ENCODE measurements at regions not wholly inside any gene's neighbourhood (a gene's known extent, or its start where the extent isn't known, plus 50 kb on each side); places are given as distances from the start of the nearest gene placed in this dataset.
"Not testable (repeated sequence)": the region's sequence is repeated elsewhere in the genome, so short reads cannot be mapped to it uniquely, and the experiment has no call there.

GRCh38 chr21:25531538-25532250, 75.6 kb downstream of the MRPL39 start:
- not testable (repeated sequence) for DNase-seq

- DNase-seq, result no peak
Measured at GRCh38 chr21:25528515-25528914, 78.8 kb downstream of the MRPL39 start.

- DNase-seq, result no peak
Measured at GRCh38 chr21:25518491-25518911, 88.8 kb downstream of the MRPL39 start.

GRCh38 chr21:25515484-25516405, 91.5 kb downstream of the MRPL39 start:
- DNase-seq, result no peak

GRCh38 chr21:25513810-25514209, 93.5 kb downstream of the MRPL39 start:
- DNase-seq, result no peak

GRCh38 chr21:25512095-25513081, 94.9 kb downstream of the MRPL39 start:
- no peak for DNase-seq

- no peak for DNase-seq
Measured at GRCh38 chr21:25509862-25510261, 97.4 kb downstream of the MRPL39 start.

GRCh38 chr21:25508364-25508763, 98.9 kb downstream of the MRPL39 start:
- no peak for DNase-seq

GRCh38 chr21:25507522-25507921, 99.8 kb downstream of the MRPL39 start:
- no peak for DNase-seq

- DNase-seq, result peak; percentile 26
Measured at GRCh38 chr21:25506887-25507286, 100.4 kb downstream of the MRPL39 start.

- no peak for DNase-seq
Measured at GRCh38 chr21:25506261-25506660, 101.0 kb downstream of the MRPL39 start.

GRCh38 chr21:25503981-25504380, 103.3 kb downstream of the MRPL39 start:
- DNase-seq, result no peak

GRCh38 chr21:25501996-25502665, 105.2 kb downstream of the MRPL39 start:
- DNase-seq, result no peak

GRCh38 chr21:25501462-25501861, 105.8 kb downstream of the MRPL39 start:
- DNase-seq, result no peak

- no peak for DNase-seq
Measured at GRCh38 chr21:25500598-25500997, 106.7 kb downstream of the MRPL39 start.

- DNase-seq, result no peak
Measured at GRCh38 chr21:25496825-25497482, 110.3 kb downstream of the MRPL39 start.

GRCh38 chr21:25494804-25495203, 112.5 kb downstream of the MRPL39 start:
- DNase-seq, result no peak

- no peak for DNase-seq
Measured at GRCh38 chr21:25493722-25494121, 113.6 kb downstream of the MRPL39 start.

- DNase-seq, result no peak
Measured at GRCh38 chr21:25491267-25491666, 116.0 kb downstream of the MRPL39 start.

GRCh38 chr21:25490742-25491141, 116.5 kb downstream of the MRPL39 start:
- no peak for DNase-seq

- no peak for DNase-seq
Measured at GRCh38 chr21:25489673-25490072, 117.6 kb downstream of the MRPL39 start.

All from NCI-H2029 treated with DMSO at 0.1 percent for 48 hours (cell line).